H1 (cell line): ENCODE measurements at regions not wholly inside any gene's neighbourhood (a gene's known extent, or its start where the extent isn't known, plus 50 kb on each side); places are given as distances from the start of the nearest gene placed in this dataset.

Experiments used
- CTCF ChIA-PET: fragments of 300-600 bp; sonication (Branson Sonifier 250); formaldehyde crosslinking; loops from one replicate; lab custom pipeline; 2021; ENCODE audit not compliant: partially characterized antibody; lab: Charles Lee
- POLR2A ChIA-PET: fragments of 300-600 bp; sonication (Branson Sonifier 250); formaldehyde crosslinking; loops from one replicate; lab custom pipeline; 2021; ENCODE audit warnings: inconsistent platforms; ENCODE audit not compliant: partially characterized antibody; lab: Charles Lee
- DNase-seq, 2 experiments: peaks; one replicate each; pipeline versions ENCODE4 v3.0.0 to v3.0.0-alpha.2; 2010 to 2022; ENCODE audit warnings: low spot score in 2 of 2, low read depth in 1 of 2, mixed read lengths in 1 of 2
- FAIRE-seq: peaks from 2 replicates; lab custom pipeline; 2011; peaks lifted over from hg19 to GRCh38; lab: Jason Lieb, UNC
- H2AFZ ChIP-seq: 2 replicates; pipeline ENCODE4 v1.8.1; 2012; ENCODE audit warnings: low read length, inconsistent platforms
- H2AK5ac ChIP-seq: 2 replicates; pipeline ENCODE4 v1.6.1; 2013; ENCODE audit warnings: low read depth, low read length
- H2BK120ac ChIP-seq: replicated peaks from 2 replicates; pipeline ENCODE3; 2013; ENCODE audit warnings: low read depth, low read length, inconsistent platforms
- H2BK12ac ChIP-seq: 2 replicates; pipeline ENCODE4 v1.6.1; 2013; ENCODE audit warnings: low read depth, low read length
- H2BK15ac ChIP-seq: 2 replicates; pipeline ENCODE4 v1.6.1; 2013; ENCODE audit warnings: low read length
- H2BK20ac ChIP-seq: 2 replicates; pipeline ENCODE4 v1.6.1; 2013; ENCODE audit warnings: low read length
- H2BK5ac ChIP-seq: 2 replicates; pipeline ENCODE4 v1.6.1; 2013; ENCODE audit warnings: low read depth, low read length
- H3K14ac ChIP-seq: 2 replicates; pipeline ENCODE4 v1.6.1; 2013; ENCODE audit warnings: inconsistent platforms; ENCODE audit not compliant: insufficient read length
- H3K18ac ChIP-seq: 2 replicates; pipeline ENCODE4 v1.6.1; 2013; ENCODE audit warnings: low read length; ENCODE audit errors: extremely low read depth
- H3K23ac ChIP-seq: 2 replicates; pipeline ENCODE4 v1.6.1; 2013; ENCODE audit warnings: inconsistent platforms; ENCODE audit not compliant: insufficient read length
- H3K23me2 ChIP-seq: 2 replicates; pipeline ENCODE4 v1.6.1; 2013; ENCODE audit warnings: low read depth, low read length
- H3K27ac ChIP-seq: 2 replicates; pipeline ENCODE4 v1.6.1; 2011; ENCODE audit warnings: low read depth, low read length, inconsistent platforms
- H3K27me3 ChIP-seq, 4 experiments: replicated peaks in 1 of 4; 1 replicate in 1 of 4; 2 replicates in 3 of 4; pipeline versions ENCODE4 v1.6.1 to v1.8.1; 2011 to 2013; ENCODE audit warnings: low read length in 3 of 4, mild to moderate bottlenecking in 3 of 4, inconsistent platforms in 2 of 4, mixed read lengths in 2 of 4, moderate library complexity in 1 of 4; ENCODE audit not compliant: control insufficient read depth in 3 of 4, insufficient read depth in 3 of 4; ENCODE audit errors: extremely low read depth in 1 of 4
- H3K36me3 ChIP-seq, 4 experiments: 2 replicates each; pipeline versions ENCODE4 v1.6.1 to v1.8.1; 2011 to 2013; ENCODE audit warnings: mild to moderate bottlenecking in 4 of 4, low read length in 3 of 4, moderate library complexity in 2 of 4, control low read depth in 1 of 4, inconsistent platforms in 1 of 4; ENCODE audit not compliant: insufficient read depth in 4 of 4, control insufficient read depth in 2 of 4
- H3K4ac ChIP-seq: replicated peaks from 2 replicates; pipeline ENCODE3; 2013; ENCODE audit warnings: low read length, low read depth, mixed read lengths, inconsistent platforms; ENCODE audit not compliant: insufficient read length
- H3K4me1 ChIP-seq, 4 experiments: replicated peaks in 1 of 4; 1 replicate in 1 of 4; 2 replicates in 3 of 4; pipeline versions ENCODE4 v1.6.1 to v1.8.1; 2011 to 2013; ENCODE audit warnings: low read length in 3 of 4, inconsistent platforms in 2 of 4, mixed read lengths in 1 of 4; ENCODE audit not compliant: insufficient read depth in 4 of 4, control insufficient read depth in 3 of 4
- H3K4me2 ChIP-seq, 2 experiments: 2 replicates each; pipeline versions ENCODE4 v1.6.1 to v1.8.1; 2011 to 2013; ENCODE audit warnings: low read depth in 2 of 2, low read length in 2 of 2, control low read depth in 1 of 2, inconsistent platforms in 1 of 2, mild to moderate bottlenecking in 1 of 2; ENCODE audit not compliant: insufficient read depth in 1 of 2
- H3K4me3 ChIP-seq, 4 experiments: fragments of 200-600, 300-600 bp in 1 of 4; sonication (generic), shearing (Covaris generic), sonication (Bioruptor Twin) in 1 of 4; 2 replicates each; pipeline versions ENCODE4 v1.5.1 to v1.8.1; 2011 to 2016; ENCODE audit warnings: low read length in 4 of 4, low read depth in 3 of 4, control low read depth in 2 of 4, inconsistent platforms in 2 of 4, mild to moderate bottlenecking in 2 of 4, mixed read lengths in 1 of 4, moderate library complexity in 1 of 4; ENCODE audit not compliant: insufficient read depth in 2 of 4; ENCODE audit errors: extremely low read depth in 1 of 4
- H3K56ac ChIP-seq: replicated peaks from 2 replicates; pipeline ENCODE3; 2013; ENCODE audit warnings: low read depth, mild to moderate bottlenecking, mixed read lengths, low read length, inconsistent platforms; ENCODE audit not compliant: insufficient read length
- H3K79me1 ChIP-seq: 2 replicates; pipeline ENCODE4 v1.6.1; 2013; ENCODE audit warnings: low read depth, low read length, control low read depth
- H3K79me2 ChIP-seq, 2 experiments: 2 replicates each; pipeline versions ENCODE4 v1.6.1 to v1.8.1; 2012 to 2013; ENCODE audit warnings: low read length in 2 of 2, mild to moderate bottlenecking in 2 of 2, inconsistent platforms in 1 of 2; ENCODE audit not compliant: insufficient read depth in 2 of 2, control insufficient read depth in 1 of 2
- H3K9ac ChIP-seq, 4 experiments: replicated peaks in 1 of 4; 1 replicate in 1 of 4; 2 replicates in 3 of 4; pipeline versions ENCODE4 v1.6.1 to v1.8.1; 2011 to 2013; ENCODE audit warnings: low read depth in 3 of 4, low read length in 3 of 4, control low read depth in 2 of 4, mild to moderate bottlenecking in 2 of 4, moderate library complexity in 2 of 4, inconsistent platforms in 1 of 4; ENCODE audit errors: extremely low read depth in 1 of 4
- H3K9me3 ChIP-seq, 2 experiments: 2 replicates each; pipeline versions ENCODE4 v1.6.1 to v1.8.1; 2012 to 2013; ENCODE audit warnings: mild to moderate bottlenecking in 2 of 2, moderate library complexity in 2 of 2, control low read depth in 1 of 2, inconsistent platforms in 1 of 2, low read depth in 1 of 2, low read length in 1 of 2, mixed read lengths in 1 of 2; ENCODE audit not compliant: insufficient read depth in 2 of 2
- H4K20me1 ChIP-seq, 2 experiments: replicated peaks in 1 of 2; 2 replicates each; pipeline versions ENCODE3 to v1.8.1; 2011 to 2013; ENCODE audit warnings: inconsistent platforms in 2 of 2, low read length in 2 of 2, mild to moderate bottlenecking in 1 of 2; ENCODE audit not compliant: insufficient read depth in 2 of 2, control insufficient read depth in 1 of 2
- H4K5ac ChIP-seq: 2 replicates; pipeline ENCODE4 v1.6.1; 2013; ENCODE audit warnings: low read length, low read depth, mixed read lengths, inconsistent platforms; ENCODE audit not compliant: insufficient read length
- H4K8ac ChIP-seq: 2 replicates; pipeline ENCODE4 v1.8.0; 2013; ENCODE audit warnings: mild to moderate bottlenecking, moderate library complexity, low read length, inconsistent platforms; ENCODE audit not compliant: insufficient read depth; ENCODE audit errors: extremely low read depth
- H4K91ac ChIP-seq: replicated peaks from 2 replicates; pipeline ENCODE3; 2013; ENCODE audit warnings: low read length, mixed read lengths, inconsistent platforms; ENCODE audit not compliant: insufficient read length
- ATF2 ChIP-seq: IDR thresholded peaks from 2 replicates; pipeline ENCODE4 v1.6.1; 2012; ENCODE audit warnings: low read length, inconsistent platforms
- GABPA ChIP-seq: IDR thresholded peaks from 2 replicates; pipeline ENCODE4 v1.6.1; 2011; ENCODE audit warnings: mild to moderate bottlenecking, low read length, moderate library complexity, borderline replicate concordance; ENCODE audit not compliant: insufficient read depth
- HDAC2 ChIP-seq, 2 experiments: fragments of 300-600 bp in 1 of 2; sonication (generic) in 1 of 2; IDR thresholded peaks; 2 replicates each; pipeline ENCODE4 v1.6.1; 2011 to 2012; ENCODE audit warnings: low read depth in 2 of 2, low read length in 2 of 2, mild to moderate bottlenecking in 2 of 2, moderate library complexity in 2 of 2, borderline replicate concordance in 1 of 2, inconsistent platforms in 1 of 2
- JUND ChIP-seq: IDR thresholded peaks from 2 replicates; pipeline ENCODE4 v1.6.1; 2011; ENCODE audit warnings: mild to moderate bottlenecking, improper control_type of control experiment, low read length
- POLR2A ChIP-seq, 2 experiments: IDR thresholded peaks; 1 replicate in 1 of 2; 2 replicates in 1 of 2; pipeline ENCODE4 v1.6.1; 2011; ENCODE audit warnings: low read depth in 2 of 2, low read length in 2 of 2, mild to moderate bottlenecking in 2 of 2; ENCODE audit errors: control extremely low read depth in 1 of 2
- TAF1 ChIP-seq: IDR thresholded peaks from 2 replicates; pipeline ENCODE4 v1.6.1; 2011; ENCODE audit warnings: mild to moderate bottlenecking, low read depth, low read length
- WGBS, 2 experiments: shearing (Covaris generic) in 1 of 2; methylation state at CpG; one replicate each; pipeline versions ENCODE4 v1.1.6 to v1.1.7; 2013 to 2015; ENCODE audit warnings: low lambda C conversion rate in 2 of 2, mixed read lengths in 2 of 2, inconsistent platforms in 1 of 2, low coverage in 1 of 2, missing lambda C conversion rate in 1 of 2; ENCODE audit not compliant: insufficient replicate concordance in 2 of 2, insufficient coverage in 1 of 2, insufficient read length in 1 of 2; ENCODE audit errors: extremely low coverage in 1 of 2, missing lambda C conversion rate in 1 of 2; 5-methylcytosine and 5-hydroxymethylcytosine counted together

- no peak overlapping the region for H2BK15ac ChIP-seq
- no peak overlapping the region for H3K56ac ChIP-seq
- H3K4me3 ChIP-seq: no peak overlapping the region
- no peak for FAIRE-seq
- no peaks in the 10 kb centered on the region for H3K36me3 ChIP-seq
- 0 out of 4 replicates have a peak, but pooled peaks cover 0 to 4% of the 10 kb centered on the region in 2 experiments for H3K9me3 ChIP-seq
- H3K4ac ChIP-seq: no peak overlapping the region
- H4K5ac ChIP-seq: no peak overlapping the region
- H3K9ac ChIP-seq: no peak overlapping the region
- H4K8ac ChIP-seq: no peak overlapping the region
- no peak overlapping the region for H3K23ac ChIP-seq
- no peaks in the 10 kb centered on the region for H4K20me1 ChIP-seq
- no peak overlapping the region for H3K4me2 ChIP-seq
- WGBS, 2 experiments: 87% methylated on average over 1 of the region's 1 CpG; no CpG with 5 or more reads in 1 of the 2 experiments
- no peak overlapping the region for H3K18ac ChIP-seq
- H3K79me1 ChIP-seq: no peaks in the 10 kb centered on the region
- no peaks in the 10 kb centered on the region for H3K27me3 ChIP-seq
- CTCF ChIA-PET: interaction anchor here (1.0 kb wide), 1 partner anchor 13 kb away, joined by 3 read pairs; no protein-coding TSS in a partner anchor
- TF ChIP-seq JUND (no peak), HDAC2 (IDR thresholded peaks at IDR 0.05; ENCODE audit: borderline replicate concordance in 1 of 2, low read depth in 2 of 2, low read length in 2 of 2) (no peak), TAF1 (no peak), GABPA (no peak), POLR2A (IDR thresholded peaks at IDR 0.05; ENCODE audit: control extremely low read depth in 1 of 2, low read depth in 2 of 2, low read length in 2 of 2) (no peak), ATF2 (no peak)
- TF ChIP-seq, all 59 proteins: peak for 0
- Histone ChIP-seq H2BK20ac (no peak overlapping the region), H4K91ac (no peak overlapping the region), H3K79me2 (no peaks in the 10 kb centered on the region), H2BK12ac (no peak overlapping the region), H2BK5ac (no peak overlapping the region), H2AK5ac (no peak overlapping the region), H3K23me2 (no peaks in the 10 kb centered on the region), H3K27ac (no peak overlapping the region), H3K4me1 (no peaks in the 10 kb centered on the region), H2AFZ (no peak overlapping the region), H3K14ac (no peak overlapping the region), H2BK120ac (no peak overlapping the region)
- POLR2A ChIA-PET: no interaction called here
- no peak for DNase-seq
These were observed 361.2 kb downstream of the PIK3R1 start for GRCh38 chr5:68576805-68577204.
